SK-N-SH (cell line): ENCODE measurements at regions not wholly inside any gene's neighbourhood (a gene's known extent, or its start where the extent isn't known, plus 50 kb on each side); places are given as distances from the start of the nearest gene placed in this dataset.

Source experiments
- CTCF ChIA-PET: fragments of 300-600, 350-600 bp; formaldehyde crosslinking; extraction: SDS; loops from one replicate; lab custom pipeline; 2021; lab: Yijun Ruan, JAX
- POLR2A ChIA-PET: fragments of 350-600 bp; sonication (Branson Sonifier 250); formaldehyde crosslinking; extraction: SDS; loops from one replicate; lab custom pipeline; 2020; ENCODE audit warnings: antibody characterized with exemption, inconsistent platforms; lab: Yijun Ruan, JAX
- DNase-seq: peaks from one replicate; pipeline ENCODE4 v3.0.0; 2012
- H2AFZ ChIP-seq: fragments of 200-600 bp; sonication (generic); 2 replicates; pipeline ENCODE4 v1.8.1; 2016; ENCODE audit warnings: antibody characterized with exemption, mild to moderate bottlenecking, low read depth
- H3F3A ChIP-seq: fragments of 200-600 bp; sonication (generic); replicated peaks from 2 replicates; pipeline ENCODE3; 2016; ENCODE audit warnings: antibody characterized with exemption, mild to moderate bottlenecking; ENCODE audit not compliant: insufficient read depth
- H3K27ac ChIP-seq, 2 experiments: fragments of 200-500 bp in 1 of 2; fragments of 200-600 bp in 1 of 2; sonication (Bioruptor generic) in 1 of 2; sonication (generic), shearing (Covaris generic) in 1 of 2; 2 replicates each; pipeline versions ENCODE4 v1.5.1 to v1.6.1; 2014 to 2016; ENCODE audit warnings: low read depth in 2 of 2, inconsistent platforms in 1 of 2, low read length in 1 of 2, mild to moderate bottlenecking in 1 of 2, mixed read lengths in 1 of 2
- H3K27me3 ChIP-seq: fragments of 200-600 bp; sonication (generic), shearing (Covaris generic); 2 replicates; pipeline ENCODE4 v1.6.1; 2016; ENCODE audit warnings: mixed run types; ENCODE audit not compliant: insufficient read depth
- H3K36me3 ChIP-seq, 2 experiments: fragments of 200-500 bp in 1 of 2; fragments of 200-600 bp in 1 of 2; sonication (Bioruptor generic) in 1 of 2; sonication (generic) in 1 of 2; replicated peaks in 1 of 2; 2 replicates each; pipeline versions ENCODE3 to v1.5.1; 2014 to 2016; ENCODE audit warnings: low read length in 1 of 2, mild to moderate bottlenecking in 1 of 2; ENCODE audit not compliant: insufficient read depth in 2 of 2, control insufficient read depth in 1 of 2
- H3K4me1 ChIP-seq, 2 experiments: fragments of 200-500 bp in 1 of 2; fragments of 200-600 bp in 1 of 2; sonication (Bioruptor generic) in 1 of 2; sonication (generic), shearing (Covaris generic) in 1 of 2; 2 replicates each; pipeline versions ENCODE4 v1.5.1 to v1.6.1; 2014 to 2016; ENCODE audit warnings: low read depth in 1 of 2, low read length in 1 of 2, mixed run types in 1 of 2; ENCODE audit not compliant: insufficient read depth in 2 of 2, control insufficient read depth in 1 of 2
- H3K4me2 ChIP-seq: fragments of 200-600 bp; sonication (generic), shearing (Covaris generic); 2 replicates; pipeline ENCODE4 v1.6.1; 2017; ENCODE audit warnings: mixed run types
- H3K4me3 ChIP-seq, 2 experiments: fragments of 200-500 bp in 1 of 2; fragments of 200-600 bp in 1 of 2; sonication (Bioruptor generic) in 1 of 2; sonication (generic), shearing (Covaris generic) in 1 of 2; 2 replicates each; pipeline versions ENCODE4 v1.5.1 to v1.8.1; 2014 to 2016; ENCODE audit warnings: low read depth in 2 of 2, inconsistent platforms in 1 of 2, low read length in 1 of 2, mild to moderate bottlenecking in 1 of 2, mixed read lengths in 1 of 2, moderate library complexity in 1 of 2
- H3K79me2 ChIP-seq: fragments of 200-600 bp; sonication (generic); 2 replicates; pipeline ENCODE4 v1.8.1; 2017; ENCODE audit warnings: mild to moderate bottlenecking; ENCODE audit not compliant: insufficient read depth
- H3K9ac ChIP-seq: fragments of 200-600 bp; sonication (generic); 2 replicates; pipeline ENCODE4 v1.6.1; 2017; ENCODE audit warnings: mixed run types
- H3K9me2 ChIP-seq: fragments of 200-600 bp; sonication (generic); 2 replicates; pipeline ENCODE4 v1.6.1; 2017; ENCODE audit warnings: mixed run types
- H3K9me3 ChIP-seq: fragments of 200-600 bp; sonication (generic); 2 replicates; pipeline ENCODE4 v1.6.1; 2017; ENCODE audit warnings: mixed run types, mild to moderate bottlenecking, moderate library complexity
- H4K20me1 ChIP-seq: fragments of 200-600 bp; sonication (generic); 2 replicates; pipeline ENCODE4 v1.6.1; 2017; ENCODE audit warnings: mild to moderate bottlenecking, mixed run types; ENCODE audit not compliant: insufficient read depth
- CHD2 ChIP-seq: fragments of 150-350 bp; IDR thresholded peaks from 2 replicates; pipeline ENCODE4 v1.6.1; 2018; ENCODE audit warnings: low read length; ENCODE audit not compliant: partially characterized antibody
- CTCF ChIP-seq: fragments of 200-600 bp; sonication (generic); IDR thresholded peaks from 2 replicates; pipeline ENCODE4 v1.6.1; 2017; ENCODE audit warnings: antibody characterized with exemption, mild to moderate bottlenecking, moderate library complexity
- ELF1 ChIP-seq: IDR thresholded peaks from 2 replicates; pipeline ENCODE4 v1.4.0; 2012
- EP300 ChIP-seq, 2 experiments: IDR thresholded peaks; 2 replicates each; pipeline versions ENCODE4 v1.4.0 to v1.6.1; 2012; ENCODE audit warnings: borderline replicate concordance in 1 of 2, low read depth in 1 of 2, low read length in 1 of 2
- EZH2phosphoT487 ChIP-seq: fragments of 200-600 bp; sonication (generic); IDR thresholded peaks from 2 replicates; pipeline ENCODE4 v1.6.1; 2017; ENCODE audit warnings: low read depth, mixed run types, mild to moderate bottlenecking, antibody characterized with exemption, moderate library complexity, borderline replicate concordance
- FOXM1 ChIP-seq: IDR thresholded peaks from 2 replicates; pipeline ENCODE4 v1.4.0; 2012; ENCODE audit warnings: low read depth, mild to moderate bottlenecking
- GATA2 ChIP-seq: sonication (generic); formaldehyde crosslinking; IDR thresholded peaks from 2 replicates; pipeline ENCODE4 v1.5.0; 2020; ENCODE audit warnings: mild to moderate bottlenecking, missing genetic modification reagents
- JUND ChIP-seq: IDR thresholded peaks from 2 replicates; pipeline ENCODE4 v1.4.0; 2012
- NFIC ChIP-seq: IDR thresholded peaks from 2 replicates; pipeline ENCODE4 v1.4.0; 2012; ENCODE audit warnings: borderline replicate concordance
- PBX3 ChIP-seq: IDR thresholded peaks from 2 replicates; pipeline ENCODE4; 2012
- POLR2AphosphoS5 ChIP-seq: IDR thresholded peaks from 2 replicates; pipeline ENCODE4 v1.6.1; 2012; ENCODE audit warnings: low read depth, low read length
- RAD21 ChIP-seq: IDR thresholded peaks from 2 replicates; pipeline ENCODE4 v1.6.1; 2012; ENCODE audit warnings: mild to moderate bottlenecking, low read length
- RFX5 ChIP-seq: IDR thresholded peaks from 2 replicates; pipeline ENCODE4 v1.6.1; 2012; ENCODE audit warnings: mild to moderate bottlenecking, improper control_type of control experiment, low read length
- SIN3A ChIP-seq: IDR thresholded peaks from 2 replicates; pipeline ENCODE4 v1.6.1; 2012; ENCODE audit warnings: low read depth, mild to moderate bottlenecking, low read length, moderate library complexity, borderline replicate concordance
- YY1 ChIP-seq: IDR thresholded peaks from 2 replicates; pipeline ENCODE4 v1.4.0; 2012; ENCODE audit warnings: low read depth, mild to moderate bottlenecking
- WGBS: methylation state at CpG from one replicate; pipeline ENCODE4 v1.1.6; 2017; ENCODE audit warnings: low lambda C conversion rate; 5-methylcytosine and 5-hydroxymethylcytosine counted together

GRCh38 chr4:24475756-24476155 lies 108.6 kb downstream of the DHX15 start (continued):
- TF ChIP-seq CTCF (no peak), EP300 (IDR thresholded peaks at IDR 0.05; ENCODE audit: borderline replicate concordance in 1 of 2, low read depth in 1 of 2, low read length in 1 of 2) (no peak), RFX5 (no peak)
- TF ChIP-seq, all 33 proteins: peak for 0

- TF ChIP-seq ELF1 (no peak), PBX3 (no peak), CHD2 (no peak), EZH2phosphoT487 (no peak), POLR2AphosphoS5 (no peak), GATA2 (CRISPR knock-in tag) (no peak), YY1 (no peak), RAD21 (no peak), SIN3A (no peak), NFIC (no peak), FOXM1 (no peak), JUND (no peak), RFX5 (no peak), EP300 (IDR thresholded peaks at IDR 0.05; ENCODE audit: borderline replicate concordance in 1 of 2, low read depth in 1 of 2, low read length in 1 of 2) (no peak)
- no peaks in the 10 kb centered on the region; a peak in 1 of 4 replicates for H3K4me1 ChIP-seq
- no peaks in the 10 kb centered on the region for H3K9me3 ChIP-seq
- H3K27ac ChIP-seq, result no peak overlapping the region
- no peaks in the 10 kb centered on the region for H3K9me2 ChIP-seq
- WGBS, result 5% methylated on average over 13 of the region's 13 CpGs
- H3K4me3 ChIP-seq, result peak overlapping the region; percentile 45 to 80
- H3K79me2 ChIP-seq, result no peaks in the 10 kb centered on the region
- H3K4me2 ChIP-seq, result peak overlapping the region; percentile 89
- no peaks in the 10 kb centered on the region for H3K36me3 ChIP-seq
- H3K27me3 ChIP-seq, result peaks cover 19% of the 10 kb centered on the region
- H3K9ac ChIP-seq, result no peak overlapping the region
- peaks cover 17% of the 10 kb centered on the region for H3F3A ChIP-seq
- no peak overlapping the region for H2AFZ ChIP-seq
- H4K20me1 ChIP-seq, result no peaks in the 10 kb centered on the region
- CTCF ChIA-PET, result interaction anchor here (0.6 to 1.3 kb wide), 5 partner anchors 15 to 575 kb away, joined by 3 to 8 read pairs (median 3); no protein-coding TSS in a partner anchor
- peak; percentile 25 for DNase-seq
- POLR2A ChIA-PET, result no interaction called here
Observed at GRCh38 chr4:24473309-24473721, 111.0 kb downstream of the DHX15 start.
